Common myeloid progenitor, CD34-positive (primary cell): ENCODE measurements at regions not wholly inside any gene's neighbourhood (a gene's known extent, or its start where the extent isn't known, plus 50 kb on each side); places are given as distances from the start of the nearest gene placed in this dataset.

Experiments used
- CTCF ChIA-PET: fragments of 350-600 bp; sonication (Branson Sonifier 250); formaldehyde crosslinking; loops from one replicate; lab custom pipeline; 2021; ENCODE audit warnings: antibody characterized with exemption; lab: Charles Lee
- POLR2A ChIA-PET: fragments of 350-600 bp; sonication (Branson Sonifier 250); formaldehyde crosslinking; loops from one replicate; lab custom pipeline; 2021; ENCODE audit warnings: antibody characterized with exemption; lab: Charles Lee
- DNase-seq, 3 donors: peaks; one replicate each; pipeline versions ENCODE4 v3.0.0 to v3.0.0-alpha.2; 2013
- H3K27ac ChIP-seq, 2 experiments: 1 replicate in 1 of 2; 2 replicates in 1 of 2; pipeline ENCODE4 v1.7.0; 2013; ENCODE audit warnings: inconsistent platforms in 2 of 2, low read length in 2 of 2, mild to moderate bottlenecking in 2 of 2, low read depth in 1 of 2, moderate library complexity in 1 of 2; ENCODE audit not compliant: severe bottlenecking in 2 of 2, insufficient read depth in 1 of 2, poor library complexity in 1 of 2
- H3K27me3 ChIP-seq, 5 experiments: replicated peaks in 2 of 5; 1 replicate in 3 of 5; 2 replicates in 2 of 5; pipeline versions ENCODE4 v1.6.1 to v1.7.0; 2013; ENCODE audit warnings: low read length in 4 of 5, mild to moderate bottlenecking in 2 of 5, moderate library complexity in 2 of 5, inconsistent platforms in 1 of 5; ENCODE audit not compliant: insufficient read depth in 5 of 5, control insufficient read depth in 4 of 5
- H3K36me3 ChIP-seq, 4 experiments: 1 replicate in 2 of 4; 2 replicates in 2 of 4; pipeline versions ENCODE4 v1.6.1 to v1.7.0; 2013; ENCODE audit warnings: low read length in 3 of 4, control low read depth in 1 of 4, mild to moderate bottlenecking in 1 of 4; ENCODE audit not compliant: control insufficient read depth in 4 of 4, insufficient read depth in 4 of 4
- H3K4me1 ChIP-seq, 4 experiments: 1 replicate in 3 of 4; 2 replicates in 1 of 4; pipeline versions ENCODE4 v1.6.1 to v1.7.1; 2013; ENCODE audit warnings: low read length in 3 of 4, mild to moderate bottlenecking in 3 of 4, control low read depth in 1 of 4, inconsistent platforms in 1 of 4, moderate library complexity in 1 of 4; ENCODE audit not compliant: control insufficient read depth in 4 of 4, insufficient read depth in 4 of 4; ENCODE audit errors: control extremely low read depth in 1 of 4
- H3K4me3 ChIP-seq, 7 experiments: 1 replicate in 4 of 7; 2 replicates in 3 of 7; pipeline versions ENCODE4 v1.5.1 to v1.7.0; 2013; ENCODE audit warnings: mild to moderate bottlenecking in 7 of 7, low read length in 6 of 7, moderate library complexity in 6 of 7, inconsistent platforms in 2 of 7, low read depth in 2 of 7, control low read depth in 1 of 7; ENCODE audit not compliant: insufficient read depth in 4 of 7, control insufficient read depth in 1 of 7; ENCODE audit errors: extremely low read depth in 1 of 7
- H3K9me3 ChIP-seq, 5 experiments: 1 replicate in 4 of 5; 2 replicates in 1 of 5; pipeline versions ENCODE4 v1.6.1 to v1.7.1; 2013; ENCODE audit warnings: low read length in 4 of 5, mild to moderate bottlenecking in 2 of 5, inconsistent platforms in 1 of 5, low read depth in 1 of 5, moderate library complexity in 1 of 5; ENCODE audit not compliant: control insufficient read depth in 4 of 5, insufficient read depth in 2 of 5; ENCODE audit errors: control extremely low read depth in 1 of 5
- WGBS: methylation state at CpG from one replicate; pipeline ENCODE4 v1.1.5; 2013; ENCODE audit not compliant: insufficient coverage; 5-methylcytosine and 5-hydroxymethylcytosine counted together

GRCh38 chr5:62708481-62709325 is 130.1 kb downstream of the LRRC70 start:
- H3K9me3 ChIP-seq: peaks cover 2 to 10% (median 4%) of the 10 kb centered on the region in 5 experiments
- no peaks in the 10 kb centered on the region for H3K4me1 ChIP-seq
- 83% methylated on average over 1 of the region's 1 CpG for WGBS
- DNase-seq: no peak
- no peaks in the 10 kb centered on the region for H3K27me3 ChIP-seq
- no peak overlapping the region for H3K4me3 ChIP-seq
- no peaks in the 10 kb centered on the region for H3K36me3 ChIP-seq
- H3K27ac ChIP-seq: no peak overlapping the region
- CTCF ChIA-PET: interaction anchor here (1.5 kb wide), 1 partner anchor 10 kb away, joined by 6 read pairs; no protein-coding TSS in a partner anchor
- POLR2A ChIA-PET: no interaction called here

- WGBS: 86% methylated on average over 1 of the region's 1 CpG
- CTCF ChIA-PET: interaction anchor here (1.5 kb wide), 1 partner anchor 11 kb away, joined by 6 read pairs; no protein-coding TSS in a partner anchor
Observed at GRCh38 chr5:62707563-62707962, 128.9 kb downstream of the LRRC70 start.

GRCh38 chr5:62707131-62707530 is 128.5 kb downstream of the LRRC70 start:
- no peaks in the 10 kb centered on the region for H3K36me3 ChIP-seq
- WGBS: no CpG with 5 or more reads among the region's 2 CpGs
- no peak overlapping the region for H3K27ac ChIP-seq
- peaks cover 2 to 10% (median 4%) of the 10 kb centered on the region in 5 experiments for H3K9me3 ChIP-seq
- DNase-seq: no peak
- H3K4me1 ChIP-seq: no peaks in the 10 kb centered on the region
- H3K4me3 ChIP-seq: no peak overlapping the region
- CTCF ChIA-PET: no interaction called here
- POLR2A ChIA-PET: no interaction called here
- no peaks in the 10 kb centered on the region for H3K27me3 ChIP-seq

More at GRCh38 chr5:62707563-62707962, 128.9 kb downstream of the LRRC70 start:
- no peaks in the 10 kb centered on the region for H3K4me1 ChIP-seq
- peaks cover 2 to 10% (median 4%) of the 10 kb centered on the region in 5 experiments for H3K9me3 ChIP-seq
- POLR2A ChIA-PET: no interaction called here
- H3K36me3 ChIP-seq: no peaks in the 10 kb centered on the region
- no peaks in the 10 kb centered on the region for H3K27me3 ChIP-seq
- H3K4me3 ChIP-seq: no peak overlapping the region
- H3K27ac ChIP-seq: no peak overlapping the region
- DNase-seq: peak in 1 of 3 donors; percentile 8

- 100% methylated on average over 2 of the region's 2 CpGs for WGBS
- Histone ChIP-seq H3K4me3 (no peak overlapping the region), H3K4me1 (no peaks in the 10 kb centered on the region), H3K36me3 (no peaks in the 10 kb centered on the region), H3K27me3 (no peaks in the 10 kb centered on the region), H3K9me3 (peaks cover 2 to 10% (median 4%) of the 10 kb centered on the region in 5 experiments), H3K27ac (no peak overlapping the region)
- CTCF ChIA-PET: interaction anchor here (0.7 kb wide), 1 partner anchor 1586 kb away, joined by 3 read pairs; no protein-coding TSS in a partner anchor
- POLR2A ChIA-PET: no interaction called here
- DNase-seq: no peak
Observed at GRCh38 chr5:62705022-62705421, 126.4 kb downstream of the LRRC70 start.

- Histone ChIP-seq H3K4me3 (no peak overlapping the region), H3K4me1 (no peaks in the 10 kb centered on the region), H3K27me3 (no peaks in the 10 kb centered on the region), H3K9me3 (no peaks in the 10 kb centered on the region), H3K36me3 (no peaks in the 10 kb centered on the region), H3K27ac (no peak overlapping the region)
- no peak for DNase-seq
- 81% methylated on average over 4 of the region's 4 CpGs for WGBS
- CTCF ChIA-PET: interaction anchor here (1.6 kb wide), 1 partner anchor 9 kb away, joined by 3 read pairs; no protein-coding TSS in a partner anchor
- POLR2A ChIA-PET: no interaction called here
Observed at GRCh38 chr5:62702126-62702525, 123.5 kb downstream of the LRRC70 start.

- CTCF ChIA-PET: no interaction called here
- no peaks in the 10 kb centered on the region for H3K27me3 ChIP-seq
- POLR2A ChIA-PET: no interaction called here
- DNase-seq: no peak
- no peaks in the 10 kb centered on the region for H3K9me3 ChIP-seq
- no peak overlapping the region for H3K27ac ChIP-seq
- H3K4me1 ChIP-seq: no peaks in the 10 kb centered on the region
- H3K36me3 ChIP-seq: no peaks in the 10 kb centered on the region
- WGBS: no CpG with 5 or more reads among the region's 1 CpG
- no peak overlapping the region for H3K4me3 ChIP-seq
Observed at GRCh38 chr5:62701036-62701435, 122.4 kb downstream of the LRRC70 start.

GRCh38 chr5:62698756-62699155 is 120.1 kb downstream of the LRRC70 start:
- POLR2A ChIA-PET: no interaction called here
- no peaks in the 10 kb centered on the region for H3K9me3 ChIP-seq
- DNase-seq: no peak
- H3K27me3 ChIP-seq: no peaks in the 10 kb centered on the region
- H3K4me3 ChIP-seq: no peak overlapping the region
- CTCF ChIA-PET: no interaction called here
- no peaks in the 10 kb centered on the region for H3K4me1 ChIP-seq
- no CpG with 5 or more reads among the region's 1 CpG for WGBS
- no peak overlapping the region for H3K27ac ChIP-seq
- no peaks in the 10 kb centered on the region for H3K36me3 ChIP-seq
